Activated naive CD8-positive, alpha-beta T cell treated with anti-CD3 and anti-CD28 coated beads for 36 hours (primary cell): ENCODE measurements at regions not wholly inside any gene's neighbourhood (a gene's known extent, or its start where the extent isn't known, plus 50 kb on each side); places are given as distances from the start of the nearest gene placed in this dataset.
"Not testable (repeated sequence)": the region's sequence is repeated elsewhere in the genome, so short reads cannot be mapped to it uniquely, and the experiment has no call there.

Source experiments
- DNase-seq: peaks from one replicate; pipeline ENCODE4 v3.0.0; 2021
- H3K27ac Mint-ChIP-seq: one replicate; pipeline ENCODE4 v1.8.0; 2022; ENCODE audit warnings: mild to moderate bottlenecking, moderate library complexity, mixed read lengths
- H3K27me3 Mint-ChIP-seq: one replicate; pipeline ENCODE4 v1.8.0; 2022; ENCODE audit warnings: mild to moderate bottlenecking, mixed read lengths
- H3K36me3 Mint-ChIP-seq: one replicate; pipeline ENCODE4 v1.8.0; 2021; ENCODE audit warnings: mild to moderate bottlenecking, mixed read lengths
- H3K4me1 Mint-ChIP-seq: one replicate; pipeline ENCODE4 v1.8.0; 2021; ENCODE audit warnings: mixed read lengths
- H3K4me3 Mint-ChIP-seq: one replicate; pipeline ENCODE4 v1.8.0; 2022; ENCODE audit warnings: mild to moderate bottlenecking, moderate library complexity, mixed read lengths
- H3K9me3 Mint-ChIP-seq: one replicate; pipeline ENCODE4 v1.8.0; 2022; ENCODE audit warnings: mixed read lengths

- Mint-ChIP-seq H3K4me3 (no peak overlapping the region), H3K36me3 (peaks cover 1% of the 10 kb centered on the region), H3K4me1 (no peaks in the 10 kb centered on the region), H3K27me3 (no peaks in the 10 kb centered on the region), H3K27ac (no peak overlapping the region), H3K9me3 (peaks cover 7% of the 10 kb centered on the region)
- no peak for DNase-seq
Observed at GRCh38 chr14:88064841-88065240, 59.9 kb downstream of the GPR65 start.

GRCh38 chr14:88069677-88070076, 64.7 kb downstream of the GPR65 start:
- Mint-ChIP-seq H3K36me3 (no peaks in the 10 kb centered on the region), H3K27me3 (no peaks in the 10 kb centered on the region), H3K4me1 (no peaks in the 10 kb centered on the region), H3K27ac (no peak overlapping the region), H3K9me3 (peaks cover 11% of the 10 kb centered on the region), H3K4me3 (no peak overlapping the region)
- no peak for DNase-seq

- no peak overlapping the region for H3K27ac Mint-ChIP-seq
- peaks cover 5% of the 10 kb centered on the region for H3K9me3 Mint-ChIP-seq
- H3K27me3 Mint-ChIP-seq, result no peaks in the 10 kb centered on the region
- no peak for DNase-seq
- H3K4me3 Mint-ChIP-seq, result no peak overlapping the region
- no peaks in the 10 kb centered on the region for H3K36me3 Mint-ChIP-seq
- no peaks in the 10 kb centered on the region for H3K4me1 Mint-ChIP-seq
Observed at GRCh38 chr14:88075269-88075981, 70.5 kb downstream of the GPR65 start.

- no peaks in the 10 kb centered on the region for H3K36me3 Mint-ChIP-seq
Observed at GRCh38 chr14:88078525-88078924, 73.6 kb downstream of the GPR65 start.

GRCh38 chr14:88079624-88080023, 74.7 kb downstream of the GPR65 start:
- H3K4me1 Mint-ChIP-seq, result no peaks in the 10 kb centered on the region

More at GRCh38 chr14:88078525-88078924, 73.6 kb downstream of the GPR65 start:
- Mint-ChIP-seq H3K27me3 (no peaks in the 10 kb centered on the region), H3K4me1 (no peaks in the 10 kb centered on the region), H3K27ac (no peak overlapping the region), H3K4me3 (no peak overlapping the region), H3K9me3 (no peaks in the 10 kb centered on the region)
- no peak for DNase-seq

DNA sequence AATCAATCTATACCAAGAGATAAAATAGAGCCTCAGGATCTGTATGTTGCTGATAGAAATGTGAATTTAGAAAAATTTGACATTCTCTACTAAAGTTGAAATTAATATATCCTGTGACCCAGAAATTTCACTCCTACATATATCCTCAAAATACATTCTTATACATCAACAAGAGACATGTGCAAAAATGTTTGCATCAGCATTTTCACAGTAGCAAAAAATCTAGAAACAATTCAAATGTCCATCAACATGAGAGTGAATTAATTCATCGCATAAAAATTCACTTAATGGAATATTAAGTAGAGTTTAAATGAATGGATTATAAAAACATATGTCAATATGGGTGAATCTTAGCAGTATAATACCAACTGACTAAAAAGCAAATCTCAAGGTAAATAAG, 80.8 kb downstream of the GPR65 start:
- Mint-ChIP-seq H3K27me3 (no peaks in the 10 kb centered on the region), H3K27ac (no peak overlapping the region), H3K4me3 (no peak overlapping the region), H3K9me3 (no peaks in the 10 kb centered on the region), H3K4me1 (no peaks in the 10 kb centered on the region), H3K36me3 (no peaks in the 10 kb centered on the region)
- no peak for DNase-seq

More at GRCh38 chr14:88079624-88080023, 74.7 kb downstream of the GPR65 start:
- no peak for DNase-seq
- no peak overlapping the region for H3K4me3 Mint-ChIP-seq
- no peaks in the 10 kb centered on the region for H3K36me3 Mint-ChIP-seq
- no peaks in the 10 kb centered on the region for H3K27me3 Mint-ChIP-seq
- H3K27ac Mint-ChIP-seq, result no peak overlapping the region
- no peaks in the 10 kb centered on the region for H3K9me3 Mint-ChIP-seq

- no peak overlapping the region for H3K27ac Mint-ChIP-seq
- no peaks in the 10 kb centered on the region for H3K4me1 Mint-ChIP-seq
- no peaks in the 10 kb centered on the region for H3K9me3 Mint-ChIP-seq
- no peaks in the 10 kb centered on the region for H3K36me3 Mint-ChIP-seq
- no peaks in the 10 kb centered on the region for H3K27me3 Mint-ChIP-seq
- H3K4me3 Mint-ChIP-seq, result no peak overlapping the region
- no peak for DNase-seq
Observed at GRCh38 chr14:88089445-88089844, 84.5 kb downstream of the GPR65 start.

- no peaks in the 10 kb centered on the region for H3K4me1 Mint-ChIP-seq
- no peaks in the 10 kb centered on the region for H3K9me3 Mint-ChIP-seq
- DNase-seq, result no peak
- no peak overlapping the region for H3K27ac Mint-ChIP-seq
- H3K36me3 Mint-ChIP-seq, result no peaks in the 10 kb centered on the region
- H3K4me3 Mint-ChIP-seq, result no peak overlapping the region
- no peaks in the 10 kb centered on the region for H3K27me3 Mint-ChIP-seq
Observed at GRCh38 chr14:88092529-88092928, 87.6 kb downstream of the GPR65 start.

- no peaks in the 10 kb centered on the region for H3K27me3 Mint-ChIP-seq
- no peak overlapping the region for H3K4me3 Mint-ChIP-seq
- no peaks in the 10 kb centered on the region for H3K9me3 Mint-ChIP-seq
- DNase-seq, result no peak
- no peak overlapping the region for H3K27ac Mint-ChIP-seq
- no peaks in the 10 kb centered on the region for H3K36me3 Mint-ChIP-seq
- no peaks in the 10 kb centered on the region for H3K4me1 Mint-ChIP-seq
Observed at GRCh38 chr14:88095791-88096190, 90.9 kb downstream of the GPR65 start.

GRCh38 chr14:88098163-88098562, 93.2 kb downstream of the GPR65 start:
- Mint-ChIP-seq H3K36me3 (no peaks in the 10 kb centered on the region), H3K4me3 (no peak overlapping the region), H3K27me3 (no peaks in the 10 kb centered on the region), H3K9me3 (no peaks in the 10 kb centered on the region), H3K4me1 (no peaks in the 10 kb centered on the region), H3K27ac (no peak overlapping the region)
- DNase-seq, result no peak

GRCh38 chr14:88104710-88105109, 99.8 kb downstream of the GPR65 start:
- Mint-ChIP-seq H3K9me3 (peaks cover 11% of the 10 kb centered on the region), H3K4me1 (peaks cover 3% of the 10 kb centered on the region), H3K27me3 (no peaks in the 10 kb centered on the region), H3K27ac (no peak overlapping the region), H3K36me3 (peaks cover 7% of the 10 kb centered on the region), H3K4me3 (no peak overlapping the region)
- DNase-seq, result no peak

DNA sequence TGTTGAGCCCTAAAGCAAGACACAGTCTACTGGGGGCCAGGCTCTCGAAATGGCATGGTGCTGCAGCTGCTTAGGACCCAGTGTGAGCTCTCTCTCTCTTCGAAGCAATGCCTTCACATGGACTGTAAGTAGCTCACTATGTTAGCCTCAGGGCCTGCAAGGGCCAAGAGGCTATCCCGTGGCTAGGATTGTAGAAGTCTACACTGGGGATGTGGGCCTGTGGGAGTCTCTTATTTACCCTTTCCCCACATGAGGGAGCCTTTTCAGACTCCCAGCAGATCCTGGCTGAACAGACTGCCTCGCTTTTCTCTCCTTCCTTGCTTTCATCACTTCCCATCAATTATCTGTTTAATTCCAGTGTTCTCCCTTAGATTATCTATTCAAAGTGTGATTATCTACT, 101.4 kb downstream of the GPR65 start:
- DNase-seq, result no peak
- Mint-ChIP-seq H3K9me3 (peaks cover 11% of the 10 kb centered on the region), H3K4me1 (peaks cover 5% of the 10 kb centered on the region), H3K36me3 (peaks cover 7% of the 10 kb centered on the region), H3K4me3 (no peak overlapping the region), H3K27ac (no peak overlapping the region), H3K27me3 (no peaks in the 10 kb centered on the region)

DNA sequence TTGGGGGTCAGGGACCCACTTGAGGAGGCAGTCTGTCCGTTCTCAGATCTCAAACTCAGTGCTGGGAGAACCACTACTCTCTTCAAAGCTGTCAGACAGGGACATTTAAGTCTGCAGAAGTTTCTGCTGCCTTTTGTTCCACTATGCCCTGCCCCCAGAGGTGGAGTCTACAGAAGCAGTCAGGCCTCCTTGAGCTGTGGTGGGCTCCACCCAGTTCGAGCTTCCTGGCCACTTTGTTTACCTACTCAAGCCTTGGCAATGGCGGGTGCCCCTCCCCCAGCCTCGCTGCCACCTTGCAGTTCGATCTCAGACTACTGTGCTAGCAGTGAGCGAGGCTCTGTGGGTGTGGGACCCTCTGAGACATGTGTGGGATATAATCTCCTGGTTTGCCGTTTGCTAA, 122.7 kb downstream of the GPR65 start:
- H3K27ac Mint-ChIP-seq, H3K27me3 Mint-ChIP-seq, H3K4me3 Mint-ChIP-seq, H3K36me3 Mint-ChIP-seq, DNase-seq: not testable (repeated sequence)
- Mint-ChIP-seq H3K4me1 (peaks cover 15% of the 10 kb centered on the region), H3K9me3 (peaks cover 10% of the 10 kb centered on the region)

GRCh38 chr14:88128816-88129215, 123.9 kb downstream of the GPR65 start:
- no peak overlapping the region for H3K27ac Mint-ChIP-seq
- H3K9me3 Mint-ChIP-seq, result peaks cover 11% of the 10 kb centered on the region
- H3K4me3 Mint-ChIP-seq, result no peak overlapping the region
- no peak for DNase-seq
- H3K27me3 Mint-ChIP-seq, result no peaks in the 10 kb centered on the region
- H3K4me1 Mint-ChIP-seq, result peaks cover 15% of the 10 kb centered on the region
- H3K36me3 Mint-ChIP-seq, result no peaks in the 10 kb centered on the region

GRCh38 chr14:88129306-88130056, 124.5 kb downstream of the GPR65 start:
- Mint-ChIP-seq H3K9me3 (peaks cover 11% of the 10 kb centered on the region), H3K4me3 (peak overlapping the region; percentile 71), H3K27me3 (no peaks in the 10 kb centered on the region), H3K4me1 (peaks cover 15% of the 10 kb centered on the region), H3K36me3 (no peaks in the 10 kb centered on the region), H3K27ac (peak overlapping the region; percentile 65)
- no peak for DNase-seq

DNA sequence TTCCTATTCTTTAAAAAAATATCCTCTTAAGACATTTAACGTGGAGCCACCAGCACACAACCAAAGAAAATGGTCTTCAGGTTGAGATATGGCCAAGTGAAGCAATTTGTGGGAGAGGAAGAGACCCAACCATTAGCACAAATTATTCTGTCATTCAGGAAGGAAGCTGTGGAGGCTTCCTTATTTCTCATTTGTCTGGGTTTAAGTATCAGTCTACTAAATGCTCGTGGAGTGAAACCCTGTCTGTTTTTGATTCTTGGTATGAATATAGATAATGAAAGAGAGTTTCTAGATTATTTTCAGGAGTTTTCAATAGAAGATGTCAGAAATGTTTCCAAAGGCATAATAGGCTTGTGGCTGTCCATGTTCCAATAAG, 125.1 kb downstream of the GPR65 start:
- Mint-ChIP-seq H3K4me3 (peak overlapping the region; percentile 71), H3K27me3 (no peaks in the 10 kb centered on the region), H3K9me3 (peaks cover 11% of the 10 kb centered on the region), H3K4me1 (peaks cover 15% of the 10 kb centered on the region), H3K36me3 (no peaks in the 10 kb centered on the region), H3K27ac (peak overlapping the region; percentile 65)
- DNase-seq, result no peak
